ENCODE measurements at regions not wholly inside any gene's neighbourhood (a gene's known extent, or its start where the extent isn't known, plus 50 kb on each side); places are given as distances from the start of the nearest gene placed in this dataset.
A peak's percentile ranks its signal among the peaks of the same experiment; 100 is the strongest.
"Not testable (repeated sequence)": the region's sequence is repeated elsewhere in the genome, so short reads cannot be mapped to it uniquely, and the experiment has no call there.

GRCh38 chr21:33971492-33972013, 55.9 kb upstream of the ATP5PO start:
- no peak for DNase-seq

DNA sequence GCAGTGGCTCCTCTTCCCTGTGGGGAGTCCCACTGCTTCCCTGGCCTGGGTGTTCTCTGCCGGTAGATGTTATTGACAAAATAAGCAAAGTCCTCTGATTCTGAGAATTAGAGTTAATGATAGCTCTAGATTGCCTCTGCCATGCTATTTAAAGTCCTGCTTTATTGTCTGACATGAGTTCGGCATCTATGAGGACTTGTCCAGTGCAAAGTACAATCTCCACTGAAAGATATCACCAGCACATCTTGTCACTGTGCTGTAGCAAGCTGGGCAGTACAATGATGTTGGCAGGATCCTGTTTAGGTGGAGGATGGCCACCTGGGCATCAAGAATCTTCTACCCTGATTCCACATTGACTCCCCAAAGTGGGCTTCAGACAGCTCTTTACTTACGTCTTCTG, 54.0 kb upstream of the ATP5PO start:
- no peak for DNase-seq

DNA sequence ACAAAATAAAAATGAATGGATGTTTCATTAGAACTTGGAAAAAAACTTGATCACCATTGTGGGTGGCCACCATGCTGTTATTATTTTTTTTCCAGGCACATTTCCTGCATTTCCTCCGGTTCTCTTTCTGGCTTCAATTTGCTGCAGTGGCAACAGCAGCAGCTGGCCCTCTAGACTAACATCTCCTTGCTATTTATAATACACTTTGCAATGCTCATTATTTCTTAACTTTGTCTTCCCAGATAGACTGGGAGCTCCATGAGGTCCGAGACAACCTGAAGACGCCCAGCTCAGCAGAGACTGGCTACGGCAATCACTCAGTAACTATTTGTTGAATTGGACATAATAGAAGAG, 53.4 kb upstream of the ATP5PO start:
- no peak for DNase-seq

GRCh38 chr21:33968080-33968994, 52.7 kb upstream of the ATP5PO start:
- DNase-seq, result peak; percentile 41

- DNase-seq, result no peak
These were observed 51.5 kb upstream of the ATP5PO start for GRCh38 chr21:33967086-33967571.

DNA sequence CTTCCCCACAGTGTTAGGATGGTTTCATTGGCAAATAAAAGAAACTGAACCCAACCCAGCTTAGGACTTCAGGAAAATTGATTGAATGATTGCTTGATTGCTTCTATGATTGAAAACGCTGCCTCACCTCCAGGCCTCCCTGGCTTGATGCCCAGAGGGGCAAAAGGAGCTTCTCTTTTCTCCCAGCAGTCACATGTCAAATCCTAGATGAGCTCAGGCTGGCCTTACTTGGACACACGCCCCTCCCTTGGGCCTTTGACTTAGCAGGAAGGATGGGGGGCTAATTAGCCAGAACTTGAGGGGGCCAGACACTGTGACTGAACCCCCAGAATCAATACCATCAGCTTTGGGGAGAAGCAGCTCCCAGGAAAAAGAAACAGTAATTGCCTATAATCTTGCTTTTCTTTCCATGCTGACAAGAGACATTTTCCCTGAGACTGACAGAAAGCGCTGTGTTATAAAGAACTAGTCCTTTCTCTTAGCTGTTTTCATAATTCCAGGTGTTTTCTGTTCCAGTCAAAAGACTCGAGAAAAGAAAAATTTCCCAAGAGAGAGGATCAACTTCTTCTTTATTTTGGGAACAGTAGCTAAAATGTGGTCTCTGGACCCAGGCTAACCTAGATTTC, 50.8 kb upstream of the ATP5PO start:
- DNase-seq, result no peak

DNA sequence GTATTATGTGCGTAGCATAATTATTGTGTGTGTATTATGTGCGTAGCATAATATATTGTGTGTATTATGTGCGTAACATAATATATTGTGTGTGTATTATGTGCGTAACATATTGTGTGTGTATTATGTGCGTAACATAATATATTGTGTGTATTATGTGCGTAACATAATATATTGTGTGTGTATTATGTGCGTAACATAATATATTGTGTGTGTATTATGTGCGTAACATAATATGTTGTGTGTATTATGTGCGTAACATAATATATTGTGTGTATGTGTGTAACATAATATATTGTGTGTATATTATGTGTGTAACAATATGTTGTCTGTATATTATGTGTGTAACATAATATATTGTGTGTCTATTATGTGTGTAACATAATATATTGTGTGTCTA, 50.1 kb upstream of the ATP5PO start:
- DNase-seq, result not testable (repeated sequence)
